Erythroblast (primary cell): ENCODE measurements at regions not wholly inside any gene's neighbourhood (a gene's known extent, or its start where the extent isn't known, plus 50 kb on each side); places are given as distances from the start of the nearest gene placed in this dataset.

Experiments
- GATA1 ChIP-seq: IDR thresholded peaks from 2 replicates; pipeline ENCODE4 v1.6.1; 2011; ENCODE audit warnings: low read depth, mild to moderate bottlenecking, control low read depth, low read length, moderate library complexity
- POLR2A ChIP-seq: IDR thresholded peaks from 2 replicates; pipeline ENCODE4 v1.6.1; 2011; ENCODE audit warnings: mild to moderate bottlenecking, low read length

- TF ChIP-seq POLR2A (no peak), GATA1 (no peak)
These were observed 85.3 kb upstream of the ADRB2 start for GRCh38 chr5:148740966-148741742.
